Skin of body (tissue), 1 donor: ENCODE measurements at regions not wholly inside any gene's neighbourhood (a gene's known extent, or its start where the extent isn't known, plus 50 kb on each side); places are given as distances from the start of the nearest gene placed in this dataset.
"Not testable (repeated sequence)": the region's sequence is repeated elsewhere in the genome, so short reads cannot be mapped to it uniquely, and the experiment has no call there.

Experiments
- DNase-seq: peaks from one replicate; lab custom pipeline; 2025; lab: John Stamatoyannopoulos, UW

- DNase-seq: not testable (repeated sequence)
Measured at GRCh38 chr11:3583476-3583875, 58.3 kb downstream of the ART5 start.

- DNase-seq: not testable (repeated sequence)
Measured at GRCh38 chr11:3581389-3581725, 60.4 kb downstream of the ART5 start.

GRCh38 chr11:3580487-3581388 lies 61.1 kb downstream of the ART5 start:
- DNase-seq: not testable (repeated sequence)

DNA sequence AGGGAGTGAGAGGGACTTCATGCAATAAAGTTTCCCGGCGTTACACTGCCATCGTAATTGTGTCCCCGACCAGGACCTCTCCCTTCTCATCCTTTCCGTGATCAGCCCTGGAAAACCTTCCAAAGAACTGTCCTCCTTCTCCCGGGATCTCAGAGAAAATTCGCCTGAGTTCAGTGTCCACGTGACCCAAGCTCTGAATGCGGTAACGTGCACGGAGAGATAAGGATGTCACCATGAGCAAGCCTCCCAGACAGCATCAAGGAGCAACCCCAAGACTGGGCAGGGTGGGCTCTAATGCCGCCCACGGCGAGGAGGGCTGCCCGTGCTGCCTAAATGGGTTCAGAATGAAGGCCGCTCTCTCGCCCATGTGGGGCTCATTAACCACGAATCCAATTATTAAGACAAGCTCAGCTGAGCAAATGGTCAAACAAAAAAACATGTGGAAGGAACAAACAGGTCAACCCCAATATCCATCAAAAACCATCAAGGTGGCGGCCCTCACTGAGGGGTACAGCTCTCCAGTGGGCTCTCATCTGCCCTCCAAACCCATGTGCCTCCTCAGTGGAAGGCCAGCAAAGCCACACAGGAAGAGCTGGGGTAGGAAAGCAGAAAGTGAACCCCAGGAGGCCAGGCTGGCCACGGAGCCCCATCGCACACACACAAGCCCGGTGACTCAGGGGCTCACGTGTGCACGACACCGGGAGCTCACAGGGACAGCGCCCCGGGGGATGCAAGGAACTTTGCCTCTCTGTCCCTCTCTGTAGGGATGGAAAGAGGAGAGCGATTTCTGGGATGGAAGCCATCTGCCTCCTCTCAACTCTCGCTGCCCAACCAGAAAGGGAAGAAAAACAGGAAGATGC lies 62.0 kb downstream of the ART5 start:
- not testable (repeated sequence) for DNase-seq

DNA sequence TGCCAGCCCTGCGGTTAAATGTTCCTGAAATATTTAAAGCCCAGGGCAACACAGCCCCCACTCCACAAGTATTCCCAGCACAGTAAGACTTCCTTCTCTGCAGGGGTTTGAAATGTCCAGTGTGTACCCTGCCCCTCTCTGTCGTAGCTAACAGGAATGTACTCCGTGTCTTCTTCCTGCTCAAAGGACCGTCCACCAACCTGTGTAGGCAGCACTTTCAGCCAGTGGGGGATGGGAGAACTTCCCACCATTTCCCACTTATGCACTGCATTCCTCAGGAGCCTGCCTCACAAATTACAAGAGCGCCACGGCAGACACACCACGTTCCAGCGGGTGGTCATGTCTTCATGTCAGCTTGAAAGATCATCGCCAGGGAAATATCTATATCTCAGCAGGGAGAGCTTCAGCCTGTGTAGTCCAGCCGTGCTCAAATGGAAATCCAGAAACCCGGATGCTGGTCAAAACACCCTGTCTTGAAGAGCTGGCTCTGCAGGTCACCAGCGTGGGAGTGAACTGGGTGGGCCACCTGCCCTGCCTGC lies 65.7 kb downstream of the ART5 start:
- not testable (repeated sequence) for DNase-seq

- not testable (repeated sequence) for DNase-seq
Measured at GRCh38 chr11:3572976-3573647, 68.7 kb downstream of the ART5 start.

- not testable (repeated sequence) for DNase-seq
Measured at GRCh38 chr11:3571752-3572151, 70.0 kb downstream of the ART5 start.

DNA sequence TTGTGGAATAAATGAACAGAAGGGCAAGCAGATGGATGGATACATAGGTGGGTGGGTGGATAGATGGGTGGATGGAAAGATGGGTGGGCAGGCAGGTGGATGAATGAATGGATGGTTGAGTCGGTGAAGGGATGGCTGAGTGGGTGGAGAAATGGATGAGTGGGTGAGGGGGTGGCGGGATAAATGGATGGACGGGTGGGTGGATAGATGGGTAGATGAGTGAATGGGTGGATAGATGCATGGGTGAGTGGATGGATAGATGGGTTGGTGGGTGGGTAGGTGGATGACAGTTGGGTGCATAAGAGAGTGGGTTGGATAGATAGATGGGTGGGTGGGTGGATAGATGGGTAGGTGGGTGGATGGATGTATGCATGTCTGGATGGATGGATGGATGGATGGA lies 76.0 kb downstream of the ART5 start:
- DNase-seq: not testable (repeated sequence)

DNA sequence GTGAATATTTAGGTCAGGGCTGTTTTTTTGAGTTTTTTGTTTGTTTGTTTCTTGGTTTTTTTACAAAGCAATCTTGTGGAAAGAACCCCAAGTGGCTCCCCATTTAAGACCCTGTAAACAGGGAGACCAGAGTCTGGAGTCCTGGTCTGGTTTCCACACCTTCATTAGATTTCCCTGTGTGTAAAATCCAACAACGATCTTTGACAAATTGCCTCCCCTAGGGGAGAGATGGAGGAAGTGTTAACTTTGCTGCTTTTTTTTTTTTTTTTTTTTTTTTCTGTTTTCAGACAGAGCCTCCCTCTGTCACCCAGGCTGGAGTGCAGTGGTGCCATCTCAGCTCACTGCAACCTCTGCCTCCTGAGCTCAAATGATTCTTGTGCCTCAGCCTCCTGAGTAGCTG lies 77.4 kb downstream of the ART5 start:
- DNase-seq: not testable (repeated sequence)

DNA sequence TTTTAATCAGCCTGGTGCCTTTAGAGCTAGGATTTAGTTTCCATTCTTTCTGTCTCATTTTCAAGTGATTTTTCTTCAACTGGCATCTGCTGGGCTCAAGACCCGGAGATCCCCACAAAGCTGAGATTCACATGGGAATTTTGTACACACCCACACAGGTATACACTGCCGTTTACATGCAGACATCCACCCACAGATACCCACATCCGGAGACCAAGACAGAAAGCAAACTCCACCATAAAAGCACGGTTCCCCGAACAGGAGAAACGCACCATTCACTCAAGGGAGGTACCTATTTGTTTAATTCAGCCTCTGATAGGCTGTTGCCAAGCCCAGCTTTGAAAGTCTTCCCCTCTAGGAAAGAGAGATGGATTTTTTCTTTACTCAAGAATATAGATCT lies 87.2 kb downstream of the ART5 start:
- DNase-seq: not testable (repeated sequence)

DNA sequence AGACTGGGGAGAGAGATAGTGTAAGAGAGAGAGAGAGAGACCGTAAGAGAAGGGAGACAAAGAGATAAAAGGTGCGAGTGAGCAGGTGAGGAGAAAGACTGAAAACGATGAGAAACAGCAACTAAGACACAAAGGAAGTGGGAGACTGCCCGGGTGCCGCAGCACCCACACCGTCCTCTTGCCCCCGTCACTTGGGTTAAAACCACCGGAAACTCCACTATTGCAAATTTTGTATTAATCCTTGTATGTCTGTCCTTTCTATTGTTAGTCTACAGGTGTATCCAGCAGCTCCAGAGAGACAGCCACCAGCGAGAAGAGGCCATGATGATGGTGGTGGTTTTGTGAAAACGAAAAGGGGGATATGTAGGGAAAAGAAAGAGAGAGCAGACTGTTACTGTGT lies 96.8 kb downstream of the ART5 start:
- not testable (repeated sequence) for DNase-seq

GRCh38 chr11:3538220-3538619 lies 103.6 kb downstream of the ART5 start:
- not testable (repeated sequence) for DNase-seq

- not testable (repeated sequence) for DNase-seq
Measured at GRCh38 chr11:3537254-3537653, 104.5 kb downstream of the ART5 start.

DNA sequence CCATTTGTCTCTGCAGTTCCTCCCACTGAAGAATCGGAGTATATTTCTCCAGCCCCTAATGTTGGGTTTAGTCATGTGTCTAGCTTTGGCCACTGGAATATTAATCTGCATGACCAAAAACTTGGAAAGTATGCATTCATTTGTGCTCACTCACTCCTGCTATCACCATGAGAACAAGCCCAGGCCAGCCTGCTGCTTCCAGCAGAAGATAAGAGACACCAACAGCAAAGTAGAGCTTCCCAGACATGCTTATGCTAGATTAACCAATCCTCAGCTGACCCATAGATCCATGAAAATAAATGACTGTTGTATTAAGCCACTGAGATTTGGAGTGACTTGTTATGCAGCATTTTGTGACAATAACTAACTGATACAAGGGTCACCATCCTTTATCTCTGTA lies 108.8 kb downstream of the ART5 start:
- not testable (repeated sequence) for DNase-seq

GRCh38 chr11:3531280-3531679 lies 110.5 kb downstream of the ART5 start:
- DNase-seq: not testable (repeated sequence)

DNA sequence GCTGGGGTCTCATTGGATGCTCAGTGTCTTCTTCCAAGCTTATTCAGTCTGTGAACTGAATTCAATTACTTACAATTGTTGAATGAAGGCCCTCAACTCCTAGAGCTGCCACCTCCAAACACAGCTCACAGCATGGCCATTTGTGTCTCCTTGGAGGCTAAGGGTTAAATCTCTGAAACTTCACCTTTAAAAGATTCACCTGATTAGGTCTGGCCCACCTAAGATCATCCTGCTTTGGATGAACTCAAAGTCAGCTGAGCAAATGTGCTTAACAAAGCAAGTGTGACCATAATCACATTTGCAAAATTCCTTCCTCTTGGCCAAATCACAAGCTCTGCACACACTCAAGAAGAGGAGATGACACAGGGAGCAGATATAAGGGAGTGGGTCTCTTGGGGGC lies 118.2 kb downstream of the ART5 start:
- DNase-seq: not testable (repeated sequence)

DNA sequence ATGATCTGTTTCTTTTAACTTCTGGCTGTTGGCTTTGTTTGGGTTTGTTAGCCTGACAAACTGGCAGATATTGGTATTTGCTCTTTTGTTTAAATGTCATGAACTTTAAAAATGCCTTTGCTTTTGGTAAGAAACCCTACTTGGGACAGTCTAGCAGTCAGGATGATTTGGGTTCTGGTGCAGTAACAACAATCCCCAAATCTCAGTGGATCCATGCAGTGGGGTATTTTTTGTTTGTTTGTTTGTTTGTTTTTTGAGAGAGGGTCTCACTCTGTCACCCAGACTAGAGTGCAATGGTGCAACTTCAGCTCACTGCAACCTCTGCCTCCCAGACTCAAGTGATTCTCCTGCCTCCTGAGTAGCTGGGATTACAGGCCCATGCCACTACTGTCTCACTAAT lies 120.9 kb downstream of the ART5 start:
- DNase-seq: not testable (repeated sequence)

DNA sequence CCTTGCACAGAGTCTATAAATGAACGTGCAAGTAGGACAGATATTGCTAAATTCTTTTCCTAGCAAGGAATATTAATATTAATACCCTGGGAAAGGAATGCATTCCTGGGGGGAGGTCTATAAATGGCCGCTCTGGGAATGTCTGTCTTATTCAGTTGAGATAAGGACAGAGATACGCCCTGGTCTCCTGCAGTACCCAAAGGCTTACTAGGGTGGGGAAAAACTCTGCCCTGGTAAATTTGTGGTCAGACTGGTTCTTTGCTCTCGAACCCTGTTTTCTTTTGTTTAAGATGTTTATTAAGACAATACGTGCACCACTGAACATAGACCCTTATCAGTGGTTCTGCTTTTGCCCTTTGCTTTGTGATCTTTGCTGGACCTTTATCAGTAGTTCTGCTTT lies 122.0 kb downstream of the ART5 start:
- not testable (repeated sequence) for DNase-seq

GRCh38 chr11:3516934-3517567 lies 124.7 kb downstream of the ART5 start:
- DNase-seq: not testable (repeated sequence)

DNA sequence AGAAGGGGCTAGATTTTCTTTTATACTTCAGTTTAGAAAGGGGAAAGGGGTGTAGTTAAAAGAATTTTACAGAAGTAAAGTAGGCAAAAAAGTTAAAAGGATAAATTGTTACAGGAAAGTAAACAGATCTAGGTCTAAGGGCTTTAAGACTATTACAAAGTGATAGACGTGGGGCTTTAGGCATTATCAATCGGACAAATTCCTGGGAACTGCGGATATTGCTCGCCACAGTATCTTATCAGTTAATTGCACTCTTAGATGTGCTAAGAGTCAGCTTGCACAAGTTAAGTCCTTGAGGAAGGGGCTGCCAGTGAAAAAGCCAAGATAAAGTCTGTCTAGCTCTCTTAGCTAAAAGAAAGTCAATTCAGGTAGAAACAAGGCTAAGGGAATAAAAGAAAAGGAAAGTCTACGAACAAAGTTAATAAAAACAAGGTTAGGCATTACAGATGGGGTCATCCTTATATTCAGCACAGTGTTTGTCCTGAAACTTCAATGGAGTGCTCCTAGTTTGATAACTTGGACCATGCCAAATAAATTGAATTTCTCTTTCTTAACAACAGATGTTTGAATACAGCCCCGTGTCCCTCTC lies 125.4 kb downstream of the ART5 start:
- not testable (repeated sequence) for DNase-seq
